Lower lobe of right lung (tissue), 2 donors: ENCODE measurements at regions not wholly inside any gene's neighbourhood (a gene's known extent, or its start where the extent isn't known, plus 50 kb on each side); places are given as distances from the start of the nearest gene placed in this dataset.

ENCODE experiments used
- ATAC-seq, 2 donors: fragments of 200-7000 bp; cut with Tn5 transposase; one replicate each; pipeline ENCODE4 v1.9.1; 2020 to 2022; ENCODE audit warnings: mild to moderate bottlenecking in 2 of 2, moderate library complexity in 2 of 2
- DNase-seq: peaks from one replicate; pipeline ENCODE4 v3.0.0-alpha.2; 2020
- H3K27ac ChIP-seq: fragments of 200-600 bp; one replicate; pipeline ENCODE4 v1.8.0; 2022
- H3K27me3 ChIP-seq: fragments of 200-600 bp; one replicate; pipeline ENCODE4 v1.8.0; 2022; ENCODE audit warnings: low read depth
- H3K36me3 ChIP-seq: fragments of 200-600 bp; one replicate; pipeline ENCODE4 v1.8.0; 2022; ENCODE audit warnings: mild to moderate bottlenecking
- H3K4me1 ChIP-seq: fragments of 200-600 bp; one replicate; pipeline ENCODE4 v1.8.0; 2022
- H3K4me3 ChIP-seq: fragments of 200-600 bp; one replicate; pipeline ENCODE4 v1.8.0; 2022; ENCODE audit warnings: mild to moderate bottlenecking
- H3K9me3 ChIP-seq: fragments of 200-600 bp; one replicate; pipeline ENCODE4 v1.8.0; 2022
- CTCF ChIP-seq: fragments of 200-600 bp; IDR thresholded peaks from one replicate; pipeline ENCODE4 v1.8.0; 2022; ENCODE audit warnings: antibody characterized with exemption, mild to moderate bottlenecking
- intact Hi-C: fragments of 100-400 bp; cut with DNase I; formaldehyde crosslinking; loops from one replicate; pipeline ENCODE4 v1.11.0; 2022
- donor health status: DM: no; HTN: yes; CAD: no; lungs with severe emphysema.

GRCh38 chr5:56321236-56321881 lies 88.2 kb upstream of the ANKRD55 start:
- no peak overlapping the region for H3K4me3 ChIP-seq
- no peaks in the 10 kb centered on the region for H3K36me3 ChIP-seq
- no peaks in the 10 kb centered on the region for H3K27me3 ChIP-seq
- no peak overlapping the region for H3K27ac ChIP-seq
- DNase-seq, result no peak
- ATAC-seq, result no peak
- H3K9me3 ChIP-seq, result no peaks in the 10 kb centered on the region
- no peaks in the 10 kb centered on the region for H3K4me1 ChIP-seq
- TF ChIP-seq CTCF, result no peak
- intact Hi-C loops, result no loop called here

- TF ChIP-seq CTCF, result no peak
- no peak for DNase-seq
- Histone ChIP-seq H3K4me1 (no peaks in the 10 kb centered on the region), H3K27me3 (no peaks in the 10 kb centered on the region), H3K9me3 (no peaks in the 10 kb centered on the region), H3K4me3 (no peak overlapping the region), H3K27ac (no peak overlapping the region), H3K36me3 (no peaks in the 10 kb centered on the region)
- intact Hi-C loops, result no loop called here
- no peak for ATAC-seq
Measured at GRCh38 chr5:56320686-56321085, 87.6 kb upstream of the ANKRD55 start.

GRCh38 chr5:56319526-56320181 lies 86.5 kb upstream of the ANKRD55 start:
- DNase-seq (peak; percentile 48), ATAC-seq (peak; percentile 53 to 68)
- Histone ChIP-seq H3K4me1 (no peaks in the 10 kb centered on the region), H3K36me3 (no peaks in the 10 kb centered on the region), H3K4me3 (peak overlapping the region; percentile 5), H3K27ac (no peak overlapping the region), H3K27me3 (no peaks in the 10 kb centered on the region), H3K9me3 (no peaks in the 10 kb centered on the region)
- no peak for TF ChIP-seq CTCF
- intact Hi-C loops, result no loop called here

- Histone ChIP-seq H3K4me1 (no peaks in the 10 kb centered on the region), H3K27ac (no peak overlapping the region), H3K36me3 (no peaks in the 10 kb centered on the region), H3K9me3 (no peaks in the 10 kb centered on the region), H3K27me3 (no peaks in the 10 kb centered on the region), H3K4me3 (no peak overlapping the region)
- TF ChIP-seq CTCF, result no peak
- ATAC-seq (no peak), DNase-seq (no peak)
- intact Hi-C loops, result no loop called here
Measured at GRCh38 chr5:56317923-56318561, 84.9 kb upstream of the ANKRD55 start.

- no peaks in the 10 kb centered on the region for H3K4me1 ChIP-seq
- intact Hi-C loops, result no loop called here
- H3K27me3 ChIP-seq, result no peaks in the 10 kb centered on the region
- TF ChIP-seq CTCF, result no peak
- H3K4me3 ChIP-seq, result no peak overlapping the region
- ATAC-seq, result no peak
- no peak for DNase-seq
- no peak overlapping the region for H3K27ac ChIP-seq
- H3K36me3 ChIP-seq, result no peaks in the 10 kb centered on the region
- H3K9me3 ChIP-seq, result no peaks in the 10 kb centered on the region
Measured at GRCh38 chr5:56316299-56316994, 83.3 kb upstream of the ANKRD55 start.
